KMS-11 (cell line): ENCODE measurements at regions not wholly inside any gene's neighbourhood (a gene's known extent, or its start where the extent isn't known, plus 50 kb on each side); places are given as distances from the start of the nearest gene placed in this dataset.

Experiments used
- H2AFZ ChIP-seq: fragments of 200-600 bp; sonication (generic); 2 replicates; pipeline ENCODE4 v1.6.1; 2016; ENCODE audit warnings: antibody characterized with exemption, mixed run types, low read depth
- H3K27ac ChIP-seq: fragments of 200-600 bp; sonication (generic); 2 replicates; pipeline ENCODE4 v1.6.1; 2016; ENCODE audit warnings: mild to moderate bottlenecking, mixed run types
- H3K27me3 ChIP-seq: fragments of 200-600 bp; sonication (generic); 2 replicates; pipeline ENCODE4 v1.6.1; 2017; ENCODE audit warnings: mild to moderate bottlenecking, low read depth, mixed run types, moderate library complexity; ENCODE audit not compliant: insufficient read depth
- H3K36me3 ChIP-seq: fragments of 200-600 bp; sonication (generic); 2 replicates; pipeline ENCODE4 v1.6.1; 2017; ENCODE audit warnings: mild to moderate bottlenecking, mixed run types; ENCODE audit not compliant: insufficient read depth
- H3K4me1 ChIP-seq: fragments of 200-600 bp; sonication (generic); 2 replicates; pipeline ENCODE4 v1.6.1; 2016; ENCODE audit warnings: mild to moderate bottlenecking, low read depth, mixed run types; ENCODE audit not compliant: poor library complexity, severe bottlenecking
- H3K4me2 ChIP-seq: fragments of 200-600 bp; sonication (generic); 2 replicates; pipeline ENCODE4 v1.7.0; 2016; ENCODE audit warnings: mild to moderate bottlenecking, mixed run types
- H3K4me3 ChIP-seq: fragments of 200-600 bp; sonication (generic); IDR thresholded peaks from 2 replicates; pipeline ENCODE4 v1.6.1; 2017; ENCODE audit warnings: low read depth, low read length, mixed read lengths; ENCODE audit not compliant: insufficient read depth
- H3K79me2 ChIP-seq: fragments of 200-600 bp; sonication (generic); 2 replicates; pipeline ENCODE4 v1.6.1; 2016; ENCODE audit warnings: low read depth, mixed run types; ENCODE audit not compliant: insufficient read depth
- H3K9ac ChIP-seq: fragments of 200-600 bp; sonication (generic); 2 replicates; pipeline ENCODE4 v1.6.1; 2016; ENCODE audit warnings: mild to moderate bottlenecking, mixed run types
- H4K20me1 ChIP-seq: fragments of 200-600 bp; sonication (generic); 2 replicates; pipeline ENCODE4 v1.6.1; 2016; ENCODE audit warnings: mild to moderate bottlenecking, mixed run types; ENCODE audit not compliant: insufficient read depth
- TF ChIP-seq, protein P1 (sequence below): fragments of 200-600 bp; sonication (generic); conservative IDR thresholded peaks from 2 replicates; pipeline ENCODE4 v1.6.1; 2017; ENCODE audit warnings: low read depth, mild to moderate bottlenecking, antibody characterized with exemption, low read length, moderate library complexity, mixed read lengths

DNA sequence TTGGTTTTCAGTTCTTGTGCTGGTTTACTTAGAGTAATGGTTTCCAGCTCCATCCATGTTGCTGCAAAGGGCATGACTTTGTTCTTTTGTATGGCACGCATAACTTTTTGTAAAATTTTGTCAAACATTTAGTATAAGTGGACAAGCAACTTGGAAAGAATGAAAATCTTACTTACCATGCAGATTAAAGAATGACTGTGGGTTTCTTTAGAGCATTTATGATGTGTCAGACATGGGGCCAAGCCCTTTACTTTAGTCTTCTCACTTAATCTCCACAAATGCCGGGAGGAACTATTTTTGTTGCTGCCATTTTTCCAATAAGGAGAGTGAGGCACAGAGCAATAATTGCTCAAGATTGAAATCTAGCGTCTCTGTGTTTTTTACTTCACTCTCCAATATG lies 652.5 kb upstream of the TBX3 start:
- no peak overlapping the region for H2AFZ ChIP-seq
- no peaks in the 10 kb centered on the region for H3K36me3 ChIP-seq
- no peaks in the 10 kb centered on the region for H4K20me1 ChIP-seq
- no peak overlapping the region for H3K27ac ChIP-seq
- no peaks in the 10 kb centered on the region for H3K27me3 ChIP-seq
- H3K4me2 ChIP-seq: no peak overlapping the region
- no peaks in the 10 kb centered on the region for H3K4me1 ChIP-seq
- H3K9ac ChIP-seq: no peak overlapping the region
- H3K4me3 ChIP-seq: no peak overlapping the region
- TF ChIP-seq, protein P1, sequence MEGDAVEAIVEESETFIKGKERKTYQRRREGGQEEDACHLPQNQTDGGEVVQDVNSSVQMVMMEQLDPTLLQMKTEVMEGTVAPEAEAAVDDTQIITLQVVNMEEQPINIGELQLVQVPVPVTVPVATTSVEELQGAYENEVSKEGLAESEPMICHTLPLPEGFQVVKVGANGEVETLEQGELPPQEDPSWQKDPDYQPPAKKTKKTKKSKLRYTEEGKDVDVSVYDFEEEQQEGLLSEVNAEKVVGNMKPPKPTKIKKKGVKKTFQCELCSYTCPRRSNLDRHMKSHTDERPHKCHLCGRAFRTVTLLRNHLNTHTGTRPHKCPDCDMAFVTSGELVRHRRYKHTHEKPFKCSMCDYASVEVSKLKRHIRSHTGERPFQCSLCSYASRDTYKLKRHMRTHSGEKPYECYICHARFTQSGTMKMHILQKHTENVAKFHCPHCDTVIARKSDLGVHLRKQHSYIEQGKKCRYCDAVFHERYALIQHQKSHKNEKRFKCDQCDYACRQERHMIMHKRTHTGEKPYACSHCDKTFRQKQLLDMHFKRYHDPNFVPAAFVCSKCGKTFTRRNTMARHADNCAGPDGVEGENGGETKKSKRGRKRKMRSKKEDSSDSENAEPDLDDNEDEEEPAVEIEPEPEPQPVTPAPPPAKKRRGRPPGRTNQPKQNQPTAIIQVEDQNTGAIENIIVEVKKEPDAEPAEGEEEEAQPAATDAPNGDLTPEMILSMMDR: no peak
- no peaks in the 10 kb centered on the region for H3K79me2 ChIP-seq

GRCh38 chr12:115335594-115335993 lies 651.6 kb upstream of the TBX3 start:
- no peak overlapping the region for H3K27ac ChIP-seq
- no peaks in the 10 kb centered on the region for H3K36me3 ChIP-seq
- no peaks in the 10 kb centered on the region for H3K4me1 ChIP-seq
- no peaks in the 10 kb centered on the region for H3K79me2 ChIP-seq
- H3K4me2 ChIP-seq: no peak overlapping the region
- no peaks in the 10 kb centered on the region for H3K27me3 ChIP-seq
- TF ChIP-seq, protein P1: no peak
- no peak overlapping the region for H2AFZ ChIP-seq
- no peak overlapping the region for H3K4me3 ChIP-seq
- no peaks in the 10 kb centered on the region for H4K20me1 ChIP-seq
- H3K9ac ChIP-seq: no peak overlapping the region

- H3K27me3 ChIP-seq: no peaks in the 10 kb centered on the region
- TF ChIP-seq, protein P1: no peak
- no peaks in the 10 kb centered on the region for H4K20me1 ChIP-seq
- H3K27ac ChIP-seq: no peak overlapping the region
- no peaks in the 10 kb centered on the region for H3K79me2 ChIP-seq
- H3K36me3 ChIP-seq: no peaks in the 10 kb centered on the region
- no peaks in the 10 kb centered on the region for H3K4me1 ChIP-seq
- no peak overlapping the region for H2AFZ ChIP-seq
- no peak overlapping the region for H3K4me3 ChIP-seq
- H3K4me2 ChIP-seq: no peak overlapping the region
- H3K9ac ChIP-seq: no peak overlapping the region
Measured at GRCh38 chr12:115335048-115335447, 651.1 kb upstream of the TBX3 start.

DNA sequence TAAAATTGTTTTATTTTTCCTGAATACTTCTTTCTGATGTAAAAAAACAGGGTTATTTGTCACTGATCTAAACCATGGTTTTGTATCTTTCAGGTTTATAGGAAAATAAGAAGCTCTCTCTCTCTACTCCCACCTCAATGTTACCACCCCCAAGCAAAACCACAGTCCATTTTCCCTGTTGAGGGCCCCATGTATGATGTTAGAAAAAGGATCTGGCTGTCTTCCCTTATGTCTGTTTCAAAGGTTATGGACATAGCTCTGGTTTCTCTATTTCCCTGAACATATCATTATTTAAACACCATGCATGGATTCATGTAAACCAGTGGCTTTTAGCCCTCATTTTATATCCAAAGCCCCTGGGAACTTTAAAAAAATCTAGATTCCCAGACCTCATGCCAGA lies 649.0 kb upstream of the TBX3 start:
- Histone ChIP-seq H3K9ac (no peak overlapping the region), H4K20me1 (no peaks in the 10 kb centered on the region), H2AFZ (no peak overlapping the region), H3K36me3 (no peaks in the 10 kb centered on the region), H3K4me2 (no peak overlapping the region), H3K79me2 (no peaks in the 10 kb centered on the region), H3K4me3 (no peak overlapping the region), H3K4me1 (no peaks in the 10 kb centered on the region), H3K27ac (no peak overlapping the region), H3K27me3 (no peaks in the 10 kb centered on the region)
- TF ChIP-seq, protein P1: no peak

GRCh38 chr12:115325858-115326257 lies 641.9 kb upstream of the TBX3 start:
- H4K20me1 ChIP-seq: no peaks in the 10 kb centered on the region
- no peak overlapping the region for H3K4me3 ChIP-seq
- H3K4me2 ChIP-seq: no peak overlapping the region
- TF ChIP-seq, protein P1: no peak
- no peaks in the 10 kb centered on the region for H3K36me3 ChIP-seq
- no peak overlapping the region for H3K27ac ChIP-seq
- no peak overlapping the region for H2AFZ ChIP-seq
- H3K79me2 ChIP-seq: no peaks in the 10 kb centered on the region
- H3K4me1 ChIP-seq: no peaks in the 10 kb centered on the region
- H3K9ac ChIP-seq: no peak overlapping the region
- no peaks in the 10 kb centered on the region for H3K27me3 ChIP-seq
